Limb (tissue), 2 donors: ENCODE measurements at regions not wholly inside any gene's neighbourhood (a gene's known extent, or its start where the extent isn't known, plus 50 kb on each side); places are given as distances from the start of the nearest gene placed in this dataset.
"Not testable (repeated sequence)": the region's sequence is repeated elsewhere in the genome, so short reads cannot be mapped to it uniquely, and the experiment has no call there.

Experiments
- DNase-seq, 2 donors: peaks; one replicate each; pipeline ENCODE4 v3.0.0-alpha.2; 2016; ENCODE audit errors: extremely low spot score in 2 of 2

- peak; percentile 17 to 30 for DNase-seq
Measured at GRCh38 chr17:77609553-77610517, 348.7 kb upstream of the TNRC6C start.

GRCh38 chr17:77610518-77610893, 348.0 kb upstream of the TNRC6C start:
- peak in 1 of 2 donors; percentile 41 for DNase-seq

- DNase-seq = peak; percentile 60
Measured at GRCh38 chr17:77610972-77611521, 347.5 kb upstream of the TNRC6C start.

GRCh38 chr17:77611791-77612502, 346.6 kb upstream of the TNRC6C start:
- peak in 1 of 2 donors; percentile 24 for DNase-seq

GRCh38 chr17:77613218-77613617, 345.3 kb upstream of the TNRC6C start:
- no peak for DNase-seq

- no peak for DNase-seq
Measured at GRCh38 chr17:77613627-77614026, 344.9 kb upstream of the TNRC6C start.

GRCh38 chr17:77615703-77616253, 342.7 kb upstream of the TNRC6C start:
- DNase-seq = no peak

GRCh38 chr17:77616254-77616731, 342.2 kb upstream of the TNRC6C start:
- DNase-seq = no peak

- no peak for DNase-seq
Measured at GRCh38 chr17:77617516-77617915, 341.0 kb upstream of the TNRC6C start.

- DNase-seq = peak in 1 of 2 donors; percentile 19
Measured at GRCh38 chr17:77618173-77618572, 340.3 kb upstream of the TNRC6C start.

GRCh38 chr17:77618731-77619130, 339.8 kb upstream of the TNRC6C start:
- no peak for DNase-seq

- DNase-seq = no peak
Measured at GRCh38 chr17:77619326-77619725, 339.2 kb upstream of the TNRC6C start.

GRCh38 chr17:77619851-77620250, 338.7 kb upstream of the TNRC6C start:
- no peak for DNase-seq

- DNase-seq = no peak
Measured at GRCh38 chr17:77620282-77620681, 338.2 kb upstream of the TNRC6C start.

GRCh38 chr17:77622084-77622483, 336.4 kb upstream of the TNRC6C start:
- not testable (repeated sequence) for DNase-seq

- no peak for DNase-seq
Measured at GRCh38 chr17:77622647-77623046, 335.9 kb upstream of the TNRC6C start.

- DNase-seq = not testable (repeated sequence)
Measured at GRCh38 chr17:77623321-77623720, 335.2 kb upstream of the TNRC6C start.

- DNase-seq = no peak
Measured at GRCh38 chr17:77628035-77628434, 330.5 kb upstream of the TNRC6C start.

GRCh38 chr17:77629284-77629683, 329.2 kb upstream of the TNRC6C start:
- not testable (repeated sequence) for DNase-seq

GRCh38 chr17:77631307-77631706, 327.2 kb upstream of the TNRC6C start:
- no peak for DNase-seq

GRCh38 chr17:77632619-77633018, 325.9 kb upstream of the TNRC6C start:
- no peak for DNase-seq

- DNase-seq = no peak
Measured at GRCh38 chr17:77634710-77635109, 323.8 kb upstream of the TNRC6C start.
